ENCODE measurements at regions not wholly inside any gene's neighbourhood (a gene's known extent, or its start where the extent isn't known, plus 50 kb on each side); places are given as distances from the start of the nearest gene placed in this dataset.

DNA sequence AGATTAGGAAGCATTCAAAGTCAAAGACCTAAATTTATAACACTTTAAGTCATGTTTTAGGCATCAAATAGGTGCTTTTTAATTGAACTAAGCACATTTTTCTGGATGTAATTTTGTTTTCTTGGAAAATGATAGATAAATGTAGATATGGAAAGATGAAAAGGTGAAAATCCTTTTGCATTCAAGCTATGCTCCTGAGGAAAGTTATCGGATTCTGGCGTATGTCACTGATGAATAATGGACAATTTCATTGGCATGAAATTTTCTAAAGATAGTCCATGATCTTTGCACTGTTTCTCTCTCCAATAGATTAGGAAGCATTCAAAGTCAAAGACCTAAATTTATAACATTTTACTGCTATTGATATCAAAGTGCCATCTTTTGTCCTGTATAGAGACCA, 444.2 kb upstream of the PABPC4L start:
- H2AFZ ChIP-seq, result no peak overlapping the region
- H3K79me2 ChIP-seq (ENCODE audit: insufficient read depth), result no peaks in the 10 kb centered on the region
- no peaks in the 10 kb centered on the region for H3K27me3 ChIP-seq (replicated peaks; ENCODE audit: insufficient read depth)
- no peak for DNase-seq
- no peak overlapping the region for H3K4me2 ChIP-seq (ENCODE audit: unreplicated experiment)
- in situ Hi-C loops (cut with MboI), result no loop called here
- no peak overlapping the region for H3K27ac ChIP-seq
- H3K9me2 ChIP-seq (ENCODE audit: insufficient read depth), result no peaks in the 10 kb centered on the region
- H3K36me3 ChIP-seq (ENCODE audit: low read depth), result no peaks in the 10 kb centered on the region
- TF ChIP-seq EZH2phosphoT487 (IDR thresholded peaks at IDR 0.05; ENCODE audit: insufficient read depth, low read depth) (no peak), EZH2 (IDR thresholded peaks at IDR 0.05; ENCODE audit: insufficient read depth, poor library complexity, severe bottlenecking) (no peak)
- no peak overlapping the region for H3K4me3 ChIP-seq
- no peaks in the 10 kb centered on the region for H3K4me1 ChIP-seq (ENCODE audit: insufficient read depth)
- H3F3A ChIP-seq (ENCODE audit: insufficient read depth), result no peaks in the 10 kb centered on the region
- whole genome bisulfite sequencing, 2 experiments (ENCODE audit: low coverage in 1 of 2, low lambda C conversion rate in 2 of 2, missing lambda C conversion rate in 2 of 2), result 80 to 86% methylated on average over 2 of the region's 2 CpGs
- H3K9me3 ChIP-seq (ENCODE audit: low read depth), result no peaks in the 10 kb centered on the region
- H4K20me1 ChIP-seq (ENCODE audit: insufficient read depth), result no peaks in the 10 kb centered on the region
- H3K9ac ChIP-seq, result no peak overlapping the region

DNA sequence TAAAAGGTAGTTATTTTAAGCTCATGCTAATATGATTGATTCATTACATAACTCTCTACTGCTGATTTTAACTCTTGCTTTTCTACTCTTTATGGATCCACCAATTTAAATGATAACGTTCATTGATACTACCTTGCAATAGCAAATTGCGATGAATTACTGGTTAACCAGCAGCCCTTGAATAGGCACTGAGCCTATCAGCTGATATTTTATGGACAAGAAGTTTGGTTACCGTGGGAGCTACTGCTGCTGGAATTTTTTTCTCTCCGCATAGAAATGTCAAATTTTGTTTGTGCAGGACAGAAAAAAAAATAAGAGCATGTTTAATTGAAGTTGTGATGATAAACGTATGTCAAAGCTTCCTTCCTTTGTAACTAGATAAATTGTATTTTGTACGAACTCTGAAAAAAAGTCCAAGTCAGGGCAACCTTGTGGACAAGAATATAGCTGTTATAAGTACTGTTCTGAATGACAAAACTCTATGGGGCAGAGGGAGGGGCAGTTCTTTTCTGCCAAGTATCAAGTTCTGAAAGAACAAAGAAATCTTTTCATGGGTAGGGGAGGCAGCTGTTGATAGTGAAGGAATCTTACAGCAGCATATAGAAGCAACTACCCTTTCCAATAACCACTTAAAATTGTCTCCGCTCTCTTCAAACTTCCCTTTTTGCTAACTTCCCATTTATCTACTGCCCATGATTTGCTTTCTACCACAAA, 434.9 kb upstream of the PABPC4L start:
- no peak overlapping the region for H3K27ac ChIP-seq
- in situ Hi-C loops (cut with MboI), result no loop called here
- no peaks in the 10 kb centered on the region for H3K9me2 ChIP-seq (ENCODE audit: insufficient read depth)
- H3K36me3 ChIP-seq (ENCODE audit: low read depth), result no peaks in the 10 kb centered on the region
- H3K9me3 ChIP-seq (ENCODE audit: low read depth), result no peaks in the 10 kb centered on the region
- no peaks in the 10 kb centered on the region for H3K79me2 ChIP-seq (ENCODE audit: insufficient read depth)
- 36 to 43% methylated on average over 7 of the region's 7 CpGs for WGBS, 2 experiments (ENCODE audit: low coverage in 1 of 2, low lambda C conversion rate in 2 of 2, missing lambda C conversion rate in 2 of 2)
- no peak overlapping the region for H3K4me2 ChIP-seq (ENCODE audit: unreplicated experiment)
- H2AFZ ChIP-seq, result no peak overlapping the region
- no peaks in the 10 kb centered on the region for H4K20me1 ChIP-seq (ENCODE audit: insufficient read depth)
- no peak overlapping the region for H3K9ac ChIP-seq
- H3K4me1 ChIP-seq (ENCODE audit: insufficient read depth), result no peaks in the 10 kb centered on the region
- DNase-seq, result no peak
- no peak overlapping the region for H3K4me3 ChIP-seq
- TF ChIP-seq EZH2 (IDR thresholded peaks at IDR 0.05; ENCODE audit: insufficient read depth, poor library complexity, severe bottlenecking) (no peak), EZH2phosphoT487 (IDR thresholded peaks at IDR 0.05; ENCODE audit: insufficient read depth, low read depth) (no peak)
- no peaks in the 10 kb centered on the region for H3K27me3 ChIP-seq (replicated peaks; ENCODE audit: insufficient read depth)
- H3F3A ChIP-seq (ENCODE audit: insufficient read depth), result no peaks in the 10 kb centered on the region

GRCh38 chr4:134634301-134634700, 432.7 kb upstream of the PABPC4L start:
- Histone ChIP-seq H3K4me1 (ENCODE audit: insufficient read depth) (no peaks in the 10 kb centered on the region), H4K20me1 (ENCODE audit: insufficient read depth) (no peaks in the 10 kb centered on the region), H3K27ac (no peak overlapping the region), H3K27me3 (replicated peaks; ENCODE audit: insufficient read depth) (no peaks in the 10 kb centered on the region), H3K9ac (no peak overlapping the region), H2AFZ (no peak overlapping the region), H3K4me3 (no peak overlapping the region), H3K79me2 (ENCODE audit: insufficient read depth) (no peaks in the 10 kb centered on the region), H3F3A (ENCODE audit: insufficient read depth) (no peaks in the 10 kb centered on the region), H3K36me3 (ENCODE audit: low read depth) (no peaks in the 10 kb centered on the region), H3K4me2 (ENCODE audit: unreplicated experiment) (no peak overlapping the region), H3K9me2 (ENCODE audit: insufficient read depth) (no peaks in the 10 kb centered on the region), H3K9me3 (ENCODE audit: low read depth) (no peaks in the 10 kb centered on the region)
- WGBS, 2 experiments (ENCODE audit: low coverage in 1 of 2, low lambda C conversion rate in 2 of 2, missing lambda C conversion rate in 2 of 2), result 16 to 24% methylated on average over 7 of the region's 7 CpGs
- no peak for DNase-seq
- TF ChIP-seq EZH2 (IDR thresholded peaks at IDR 0.05; ENCODE audit: insufficient read depth, poor library complexity, severe bottlenecking), result no peak
- no peak for TF ChIP-seq EZH2phosphoT487 (IDR thresholded peaks at IDR 0.05; ENCODE audit: insufficient read depth, low read depth)
- in situ Hi-C loops (cut with MboI), result no loop called here

GRCh38 chr4:134632056-134632455, 430.5 kb upstream of the PABPC4L start:
- Histone ChIP-seq H3K27ac (no peak overlapping the region), H3K4me1 (ENCODE audit: insufficient read depth) (no peaks in the 10 kb centered on the region), H3K9ac (no peak overlapping the region), H2AFZ (no peak overlapping the region), H3F3A (ENCODE audit: insufficient read depth) (no peaks in the 10 kb centered on the region), H3K9me3 (ENCODE audit: low read depth) (no peaks in the 10 kb centered on the region), H3K9me2 (ENCODE audit: insufficient read depth) (no peaks in the 10 kb centered on the region), H3K4me2 (ENCODE audit: unreplicated experiment) (no peak overlapping the region), H4K20me1 (ENCODE audit: insufficient read depth) (no peaks in the 10 kb centered on the region), H3K27me3 (replicated peaks; ENCODE audit: insufficient read depth) (no peaks in the 10 kb centered on the region), H3K79me2 (ENCODE audit: insufficient read depth) (no peaks in the 10 kb centered on the region), H3K36me3 (ENCODE audit: low read depth) (no peaks in the 10 kb centered on the region), H3K4me3 (no peak overlapping the region)
- no peak for DNase-seq
- in situ Hi-C loops (cut with MboI), result no loop called here
- no peak for TF ChIP-seq EZH2 (IDR thresholded peaks at IDR 0.05; ENCODE audit: insufficient read depth, poor library complexity, severe bottlenecking)
- TF ChIP-seq EZH2phosphoT487 (IDR thresholded peaks at IDR 0.05; ENCODE audit: insufficient read depth, low read depth), result no peak
- WGBS, 2 experiments (ENCODE audit: low coverage in 1 of 2, low lambda C conversion rate in 2 of 2, missing lambda C conversion rate in 2 of 2), result 30 to 47% methylated on average over 1 of the region's 1 CpG

GRCh38 chr4:134628066-134628465, 426.5 kb upstream of the PABPC4L start:
- Histone ChIP-seq H3K4me1 (ENCODE audit: insufficient read depth) (no peaks in the 10 kb centered on the region), H4K20me1 (ENCODE audit: insufficient read depth) (no peaks in the 10 kb centered on the region), H3K36me3 (ENCODE audit: low read depth) (no peaks in the 10 kb centered on the region), H3F3A (ENCODE audit: insufficient read depth) (no peaks in the 10 kb centered on the region), H3K27ac (no peak overlapping the region), H3K9me3 (ENCODE audit: low read depth) (no peaks in the 10 kb centered on the region), H3K4me3 (no peak overlapping the region), H3K9me2 (ENCODE audit: insufficient read depth) (no peaks in the 10 kb centered on the region), H3K27me3 (replicated peaks; ENCODE audit: insufficient read depth) (no peaks in the 10 kb centered on the region), H3K79me2 (ENCODE audit: insufficient read depth) (no peaks in the 10 kb centered on the region), H2AFZ (no peak overlapping the region), H3K9ac (no peak overlapping the region), H3K4me2 (ENCODE audit: unreplicated experiment) (no peak overlapping the region)
- in situ Hi-C loops (cut with MboI), result no loop called here
- TF ChIP-seq EZH2 (IDR thresholded peaks at IDR 0.05; ENCODE audit: insufficient read depth, poor library complexity, severe bottlenecking), result no peak
- no peak for TF ChIP-seq EZH2phosphoT487 (IDR thresholded peaks at IDR 0.05; ENCODE audit: insufficient read depth, low read depth)
- no peak for DNase-seq

Measured in GM23248 (cell line).